Smooth muscle cell (in vitro differentiated cells): ENCODE measurements at regions not wholly inside any gene's neighbourhood (a gene's known extent, or its start where the extent isn't known, plus 50 kb on each side); places are given as distances from the start of the nearest gene placed in this dataset.

ENCODE experiments used
- DNase-seq: peaks from one replicate; lab custom pipeline; 2025; ENCODE audit not compliant: unreplicated experiment; lab: John Stamatoyannopoulos, UW
- H2AFZ ChIP-seq: fragments of 200-600 bp; sonication (generic); 2 replicates; pipeline ENCODE4 v1.6.0; 2016; ENCODE audit warnings: antibody characterized with exemption, low read depth, mild to moderate bottlenecking
- H3F3A ChIP-seq: fragments of 200-600 bp; sonication (generic); 2 replicates; pipeline ENCODE4 v1.6.0; 2017; ENCODE audit warnings: antibody characterized with exemption, low read depth
- H3K27ac ChIP-seq: fragments of 200-600 bp; sonication (generic); 2 replicates; pipeline ENCODE4 v1.5.1; 2016; ENCODE audit warnings: low read depth, mild to moderate bottlenecking
- H3K27me3 ChIP-seq: fragments of 200-600 bp; sonication (generic); 2 replicates; pipeline ENCODE4 v1.6.1; 2016; ENCODE audit warnings: low read depth, mild to moderate bottlenecking
- H3K36me3 ChIP-seq: fragments of 200-600 bp; sonication (generic); 2 replicates; pipeline ENCODE4 v1.5.1; 2016; ENCODE audit warnings: low read depth
- H3K4me1 ChIP-seq: fragments of 200-600 bp; sonication (generic); 2 replicates; pipeline ENCODE4 v1.5.1; 2016; ENCODE audit warnings: low read depth
- H3K4me2 ChIP-seq: fragments of 200-600 bp; sonication (generic); 2 replicates; pipeline ENCODE4 v1.6.0; 2016; ENCODE audit warnings: mild to moderate bottlenecking
- H3K4me3 ChIP-seq: fragments of 200-600 bp; sonication (generic); 2 replicates; pipeline ENCODE4 v1.5.1; 2016; ENCODE audit warnings: mild to moderate bottlenecking
- H3K79me2 ChIP-seq: fragments of 200-600 bp; sonication (generic); 2 replicates; pipeline ENCODE4 v1.6.0; 2016; ENCODE audit warnings: low read depth, mild to moderate bottlenecking
- H3K9ac ChIP-seq: fragments of 200-600 bp; sonication (generic); 2 replicates; pipeline ENCODE4 v1.6.0; 2016; ENCODE audit warnings: low read depth
- H3K9me3 ChIP-seq: fragments of 200-600 bp; sonication (generic); replicated peaks from 2 replicates; pipeline ENCODE4 v1.5.1; 2016; ENCODE audit warnings: low read depth
- H4K20me1 ChIP-seq: fragments of 200-600 bp; sonication (generic); 2 replicates; pipeline ENCODE4 v1.6.0; 2016; ENCODE audit warnings: low read depth
- CTCF ChIP-seq: fragments of 200-600 bp; sonication (generic); IDR thresholded peaks from 2 replicates; pipeline ENCODE4 v1.5.1; 2017; ENCODE audit warnings: borderline replicate concordance, mild to moderate bottlenecking, antibody characterized with exemption; ENCODE audit not compliant: insufficient read depth, poor library complexity, severe bottlenecking
- WGBS: methylation state at CpG from one replicate; pipeline ENCODE4 v1.1.7; 2016; ENCODE audit warnings: low lambda C conversion rate; 5-methylcytosine and 5-hydroxymethylcytosine counted together

GRCh38 chr4:84366907-84367306 lies 132.2 kb downstream of the NKX6-1 start:
- H3K36me3 ChIP-seq, result no peaks in the 10 kb centered on the region
- no peaks in the 10 kb centered on the region for H3K9me3 ChIP-seq
- H2AFZ ChIP-seq, result no peak overlapping the region
- H3K4me1 ChIP-seq, result peaks cover 27% of the 10 kb centered on the region
- TF ChIP-seq CTCF, result no peak
- no peak overlapping the region for H3K27ac ChIP-seq
- no peaks in the 10 kb centered on the region for H3F3A ChIP-seq
- DNase-seq, result no peak
- no peak overlapping the region for H3K4me2 ChIP-seq
- no peak overlapping the region for H3K9ac ChIP-seq
- no peaks in the 10 kb centered on the region for H3K79me2 ChIP-seq
- H4K20me1 ChIP-seq, result no peaks in the 10 kb centered on the region
- peaks cover 4% of the 10 kb centered on the region for H3K27me3 ChIP-seq
- WGBS, result 92% methylated on average over 2 of the region's 2 CpGs
- H3K4me3 ChIP-seq, result no peak overlapping the region

GRCh38 chr4:84366161-84366560 lies 132.9 kb downstream of the NKX6-1 start:
- Histone ChIP-seq H3K9ac (no peak overlapping the region), H4K20me1 (no peaks in the 10 kb centered on the region), H2AFZ (no peak overlapping the region), H3K79me2 (no peaks in the 10 kb centered on the region), H3K4me3 (no peak overlapping the region), H3K4me2 (no peak overlapping the region), H3F3A (no peaks in the 10 kb centered on the region), H3K27me3 (peaks cover 2% of the 10 kb centered on the region), H3K27ac (no peak overlapping the region), H3K9me3 (no peaks in the 10 kb centered on the region), H3K4me1 (peaks cover 27% of the 10 kb centered on the region), H3K36me3 (no peaks in the 10 kb centered on the region)
- no peak for TF ChIP-seq CTCF
- 56% methylated on average over 3 of the region's 3 CpGs for WGBS
- no peak for DNase-seq

- Histone ChIP-seq H3K4me2 (no peak overlapping the region), H3K9ac (no peak overlapping the region), H3F3A (no peaks in the 10 kb centered on the region), H3K4me3 (no peak overlapping the region), H4K20me1 (no peaks in the 10 kb centered on the region), H3K79me2 (no peaks in the 10 kb centered on the region), H3K36me3 (no peaks in the 10 kb centered on the region), H3K27ac (no peak overlapping the region), H3K27me3 (no peaks in the 10 kb centered on the region), H2AFZ (no peak overlapping the region), H3K4me1 (peaks cover 20% of the 10 kb centered on the region), H3K9me3 (no peaks in the 10 kb centered on the region)
- no peak for DNase-seq
- 82% methylated on average over 10 of the region's 10 CpGs for WGBS
- no peak for TF ChIP-seq CTCF
Observed at GRCh38 chr4:84362896-84363655, 136.0 kb downstream of the NKX6-1 start.

- H3K4me1 ChIP-seq, result no peaks in the 10 kb centered on the region
- no peaks in the 10 kb centered on the region for H3F3A ChIP-seq
- no peaks in the 10 kb centered on the region for H3K27me3 ChIP-seq
- no peaks in the 10 kb centered on the region for H3K79me2 ChIP-seq
- H3K27ac ChIP-seq, result no peak overlapping the region
- H4K20me1 ChIP-seq, result no peaks in the 10 kb centered on the region
- peaks cover 4% of the 10 kb centered on the region for H3K9me3 ChIP-seq
- H3K9ac ChIP-seq, result no peak overlapping the region
- no peak overlapping the region for H3K4me3 ChIP-seq
- WGBS, result 83% methylated on average over 3 of the region's 3 CpGs
- no peak for TF ChIP-seq CTCF
- no peak overlapping the region for H3K4me2 ChIP-seq
- no peak for DNase-seq
- no peak overlapping the region for H2AFZ ChIP-seq
- H3K36me3 ChIP-seq, result no peaks in the 10 kb centered on the region
Observed at GRCh38 chr4:84342161-84342560, 156.9 kb downstream of the NKX6-1 start.
